Stimulated activated CD8-positive, alpha-beta memory T cell treated with anti-CD3 and anti-CD28 coated beads, Interleukin-15, amount 100 ng/mL, for 4 hours (primary cell): ENCODE measurements at regions not wholly inside any gene's neighbourhood (a gene's known extent, or its start where the extent isn't known, plus 50 kb on each side); places are given as distances from the start of the nearest gene placed in this dataset.

Source experiments
- DNase-seq, 2 donors: peaks; one replicate each; pipeline ENCODE4 v3.0.0-alpha.2; 2020; ENCODE audit warnings: low read depth in 2 of 2

DNA sequence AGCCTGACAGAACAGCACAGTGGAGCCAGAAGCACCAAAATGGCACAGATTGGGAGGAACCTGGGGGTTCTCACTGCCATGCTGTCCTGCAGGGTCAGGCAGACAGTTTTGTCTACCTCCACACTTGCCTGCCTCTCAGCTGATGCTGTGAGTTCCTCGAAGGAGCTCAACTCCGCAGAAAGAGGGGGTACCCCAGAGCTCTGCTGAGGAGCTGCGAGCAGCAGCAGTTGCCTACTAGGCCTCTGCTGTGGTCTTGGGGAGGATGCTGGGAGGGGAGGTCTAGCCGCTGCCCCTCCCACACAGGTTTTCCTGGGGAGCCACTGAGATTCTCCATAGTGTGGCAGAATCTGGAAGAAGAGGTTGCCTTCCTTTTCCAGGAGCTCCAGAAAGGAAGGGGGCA lies 192.5 kb downstream of the FOXD2 start:
- no peak for DNase-seq

GRCh38 chr1:47631411-47631995 lies 193.7 kb downstream of the FOXD2 start:
- DNase-seq: no peak

GRCh38 chr1:47635111-47635510 lies 197.3 kb downstream of the FOXD2 start:
- no peak for DNase-seq

- no peak for DNase-seq
Measured at GRCh38 chr1:47635597-47635996, 197.8 kb downstream of the FOXD2 start.

DNA sequence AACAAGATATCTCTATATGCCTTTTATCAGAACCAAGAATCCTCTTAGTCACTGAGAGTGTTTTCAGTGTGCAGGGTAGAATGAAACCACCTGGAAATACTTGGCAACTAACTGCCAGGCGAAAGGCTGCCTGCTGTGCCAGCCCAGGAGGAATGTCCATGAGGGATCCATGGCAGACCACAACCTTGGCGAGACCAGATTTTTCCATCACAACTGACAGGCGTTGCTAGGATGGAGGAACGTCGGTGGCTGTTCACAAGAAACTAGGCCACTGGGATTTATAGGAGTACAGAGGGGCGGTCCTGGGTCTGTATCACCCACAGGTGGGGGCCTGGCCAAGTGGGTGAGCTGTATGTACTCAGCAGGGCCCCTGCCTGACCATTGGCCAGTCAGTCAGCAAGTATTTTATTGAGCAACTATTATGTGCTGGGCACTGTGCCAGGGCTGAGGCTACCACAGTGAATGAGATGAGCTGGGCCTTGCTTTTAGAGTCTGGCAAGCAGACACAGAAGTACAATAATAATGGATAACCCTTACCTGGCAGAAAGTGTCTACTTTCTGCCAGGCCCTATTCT lies 199.4 kb downstream of the FOXD2 start:
- DNase-seq: no peak

- DNase-seq: no peak
Measured at GRCh38 chr1:47638240-47638639, 200.4 kb downstream of the FOXD2 start.

- DNase-seq: no peak
Measured at GRCh38 chr1:47638713-47639112, 200.9 kb downstream of the FOXD2 start.

DNA sequence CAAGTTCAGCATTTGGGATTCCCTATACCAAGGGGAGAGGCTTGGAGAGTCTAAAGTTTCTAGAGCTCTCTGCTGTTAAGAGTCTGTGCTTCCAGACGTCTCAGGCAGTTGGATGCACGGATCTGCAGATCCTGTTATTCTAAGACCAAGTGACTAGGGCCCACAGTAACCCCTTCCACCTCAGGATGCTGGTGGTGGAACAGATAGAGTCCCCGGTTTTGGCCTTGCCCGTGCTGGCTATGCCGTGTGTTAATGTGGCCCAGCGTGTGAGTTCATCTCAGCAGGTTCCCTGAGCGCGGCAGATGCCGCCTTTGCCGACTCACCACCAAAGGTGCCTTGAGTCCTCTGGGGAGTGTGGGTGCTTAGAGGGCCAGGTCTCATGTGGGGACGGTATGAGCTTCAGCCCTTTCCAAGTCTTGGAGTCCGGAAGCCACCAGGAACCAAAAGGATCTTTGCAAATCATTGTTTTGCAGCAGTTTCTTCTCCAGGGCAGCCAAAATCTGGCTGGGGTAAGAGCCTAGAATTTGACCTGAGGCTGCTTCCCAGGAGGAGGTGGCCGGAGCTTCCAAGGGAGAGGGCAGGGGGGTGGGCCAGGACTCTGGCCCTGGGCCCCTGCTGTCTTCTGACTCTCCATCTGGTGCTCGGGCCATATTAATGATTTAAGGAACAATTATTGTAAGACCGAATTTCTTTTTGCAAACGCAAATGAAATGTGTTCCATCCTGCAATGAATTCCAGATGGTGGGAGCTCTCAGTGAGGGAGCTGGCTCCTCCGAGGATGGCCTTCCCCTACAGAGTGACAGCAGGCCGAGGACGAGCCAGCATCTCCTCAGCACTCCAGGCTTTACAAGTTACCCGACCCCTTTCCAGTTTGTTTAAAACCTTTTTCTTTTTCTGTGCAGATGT lies 205.7 kb downstream of the FOXD2 start:
- no peak for DNase-seq

- DNase-seq: no peak
Measured at GRCh38 chr1:47644212-47644573, 206.3 kb downstream of the FOXD2 start.

DNA sequence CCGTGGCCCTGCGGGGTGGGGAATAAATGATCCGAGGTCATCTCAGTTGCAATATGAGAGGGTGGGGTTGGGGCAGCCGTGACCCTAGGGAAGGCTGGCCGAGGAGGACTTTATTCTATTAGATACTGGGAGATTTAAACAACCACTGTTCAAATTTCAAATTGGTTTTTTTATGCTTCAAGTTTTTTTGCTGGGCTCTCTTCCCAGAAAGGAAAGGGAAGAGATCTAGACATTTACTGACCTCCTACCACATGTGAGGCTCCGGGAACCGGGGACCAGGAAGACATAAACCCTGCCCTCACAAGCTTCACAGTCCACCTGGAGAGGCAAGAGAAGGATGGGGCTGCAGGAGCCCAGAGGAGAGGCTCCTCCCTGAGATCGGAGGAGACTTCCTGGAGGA lies 207.3 kb downstream of the FOXD2 start:
- DNase-seq: no peak

DNA sequence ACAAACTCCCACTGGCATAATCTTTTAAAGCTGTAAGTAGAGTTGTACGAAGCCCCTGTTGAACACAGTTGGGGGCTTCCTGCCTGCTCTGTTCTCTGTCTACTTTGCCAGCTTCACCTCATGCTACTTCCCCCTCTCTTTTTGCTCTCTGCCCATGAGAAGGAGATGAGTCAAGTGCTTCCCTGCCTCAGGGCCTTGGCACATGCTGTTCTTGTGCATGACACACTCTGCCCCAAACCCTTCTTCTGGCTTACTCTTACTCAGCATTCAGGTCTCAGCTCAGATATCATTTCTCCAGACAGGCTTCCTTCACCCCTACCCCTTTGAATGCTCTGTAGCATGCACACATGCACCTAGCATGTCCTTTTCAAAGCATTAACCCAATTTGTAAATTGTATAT lies 208.8 kb downstream of the FOXD2 start:
- DNase-seq: no peak

GRCh38 chr1:47647327-47647845 lies 209.5 kb downstream of the FOXD2 start:
- no peak for DNase-seq

DNA sequence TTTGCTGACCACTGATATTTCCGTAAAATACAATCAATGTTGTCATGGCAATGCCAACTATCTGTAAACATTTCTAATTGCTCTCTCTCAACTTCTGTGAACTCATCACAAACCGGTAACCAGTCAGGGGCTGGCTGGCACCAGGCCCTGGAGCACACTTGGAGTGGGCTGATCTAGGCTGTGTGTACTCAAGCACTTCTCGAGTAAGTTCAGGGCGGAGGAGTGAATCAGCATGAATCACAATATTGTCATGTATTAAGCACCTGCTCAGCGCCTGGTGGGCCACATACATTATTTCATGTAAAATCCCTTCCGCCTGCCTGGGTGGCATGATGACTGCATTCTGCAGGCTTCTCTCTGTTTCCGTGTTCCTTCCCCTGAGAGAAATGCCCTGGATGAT lies 212.4 kb downstream of the FOXD2 start:
- no peak for DNase-seq

GRCh38 chr1:47650611-47651010 lies 212.8 kb downstream of the FOXD2 start:
- DNase-seq: no peak

GRCh38 chr1:47651311-47652089 lies 213.7 kb downstream of the FOXD2 start:
- no peak for DNase-seq

GRCh38 chr1:47655521-47656300 lies 217.9 kb downstream of the FOXD2 start:
- no peak for DNase-seq

GRCh38 chr1:47656719-47657685 lies 219.2 kb downstream of the FOXD2 start:
- DNase-seq: no peak

DNA sequence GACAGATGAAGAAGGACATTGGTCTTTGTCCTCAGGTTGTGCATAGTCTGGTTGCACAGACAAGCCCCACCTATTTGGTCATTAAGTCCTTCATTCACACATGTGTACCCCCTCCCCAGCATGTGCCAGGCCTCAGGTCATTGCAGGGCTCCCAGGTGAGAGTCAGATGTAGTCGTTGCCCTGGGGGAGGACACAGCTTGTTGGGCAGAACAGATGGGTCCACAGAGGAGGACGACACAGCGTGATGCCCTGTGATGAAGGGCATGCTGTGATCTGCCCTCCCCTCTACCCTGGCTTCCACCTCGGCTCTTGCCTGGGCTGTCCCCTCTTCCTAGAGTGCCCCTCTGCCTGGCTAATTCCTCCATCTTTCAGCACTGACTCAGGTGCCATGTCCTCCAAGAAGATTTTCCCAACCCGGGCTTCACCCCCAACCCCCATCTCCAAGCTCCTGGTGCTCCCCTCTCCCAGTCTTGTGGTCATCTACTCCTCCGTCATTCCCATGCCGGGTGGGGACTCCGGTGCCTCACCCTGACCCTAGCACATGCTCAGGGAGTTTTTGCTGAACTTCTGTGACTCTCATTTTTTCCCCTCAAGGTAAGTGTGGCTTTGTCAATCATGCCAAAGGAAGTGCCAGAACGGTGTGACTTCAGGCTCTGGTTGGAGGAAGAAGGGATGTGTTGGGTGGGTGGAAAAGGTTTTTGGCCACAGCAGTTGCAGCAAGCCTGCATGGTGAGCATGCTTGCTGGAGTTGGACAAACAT lies 220.5 kb downstream of the FOXD2 start:
- DNase-seq: no peak

DNA sequence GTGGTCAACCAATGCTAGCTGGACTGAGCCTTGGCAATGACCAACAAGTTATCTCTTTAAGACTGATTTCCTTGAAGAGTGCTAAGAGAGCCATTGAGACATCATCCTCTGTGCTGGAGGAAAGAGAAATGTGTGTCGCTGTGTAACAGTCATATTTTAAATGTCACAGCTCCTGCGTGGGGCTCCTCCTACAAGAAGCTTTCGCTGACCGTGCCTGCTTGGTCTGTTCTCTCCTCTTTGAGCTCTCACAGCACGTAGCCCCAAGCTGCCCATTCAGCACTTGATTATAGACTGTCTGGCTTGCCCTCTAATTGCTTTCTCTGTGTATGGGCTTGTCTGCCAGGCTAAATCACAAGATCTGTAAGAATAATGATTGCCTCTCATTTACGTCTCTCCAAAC lies 221.3 kb downstream of the FOXD2 start:
- no peak for DNase-seq
